HG03135 (cell line): ENCODE measurements at regions not wholly inside any gene's neighbourhood (a gene's known extent, or its start where the extent isn't known, plus 50 kb on each side); places are given as distances from the start of the nearest gene placed in this dataset.

Experiments
- ATAC-seq: cut with Tn5 transposase; IDR thresholded peaks from one replicate; pipeline ENCODE4 v1.9.1; 2021; ENCODE audit warnings: mild to moderate bottlenecking, moderate library complexity; ENCODE audit not compliant: unreplicated experiment

- ATAC-seq: no peak
These were observed 2187.6 kb upstream of the CELF4 start for GRCh38 chr18:39753178-39753577.

GRCh38 chr18:39752351-39752750 is 2186.8 kb upstream of the CELF4 start:
- ATAC-seq: no peak

- no peak for ATAC-seq
These were observed 2186.3 kb upstream of the CELF4 start for GRCh38 chr18:39751921-39752320.

- no peak for ATAC-seq
These were observed 2185.6 kb upstream of the CELF4 start for GRCh38 chr18:39751161-39751560.

- ATAC-seq: no peak
These were observed 2183.6 kb upstream of the CELF4 start for GRCh38 chr18:39749154-39749553.

GRCh38 chr18:39748727-39749126 is 2183.1 kb upstream of the CELF4 start:
- no peak for ATAC-seq

GRCh38 chr18:39746201-39746600 is 2180.6 kb upstream of the CELF4 start:
- no peak for ATAC-seq

- ATAC-seq: no peak
These were observed 2177.9 kb upstream of the CELF4 start for GRCh38 chr18:39743463-39743862.

- no peak for ATAC-seq
These were observed 2176.3 kb upstream of the CELF4 start for GRCh38 chr18:39741755-39742466.

GRCh38 chr18:39737869-39738268 is 2172.3 kb upstream of the CELF4 start:
- no peak for ATAC-seq

GRCh38 chr18:39732918-39733317 is 2167.3 kb upstream of the CELF4 start:
- no peak for ATAC-seq

- no peak for ATAC-seq
These were observed 2165.0 kb upstream of the CELF4 start for GRCh38 chr18:39730606-39731005.

GRCh38 chr18:39724652-39725051 is 2159.1 kb upstream of the CELF4 start:
- ATAC-seq: no peak

- no peak for ATAC-seq
These were observed 2156.1 kb upstream of the CELF4 start for GRCh38 chr18:39721712-39722111.

GRCh38 chr18:39713961-39714360 is 2148.4 kb upstream of the CELF4 start:
- ATAC-seq: no peak

GRCh38 chr18:39711701-39712100 is 2146.1 kb upstream of the CELF4 start:
- ATAC-seq: no peak

GRCh38 chr18:39705362-39705761 is 2139.8 kb upstream of the CELF4 start:
- ATAC-seq: no peak

GRCh38 chr18:39702888-39703287 is 2137.3 kb upstream of the CELF4 start:
- ATAC-seq: no peak

- no peak for ATAC-seq
These were observed 2136.2 kb upstream of the CELF4 start for GRCh38 chr18:39701839-39702238.

GRCh38 chr18:39701055-39701783 is 2135.6 kb upstream of the CELF4 start:
- no peak for ATAC-seq

- no peak for ATAC-seq
These were observed 2133.9 kb upstream of the CELF4 start for GRCh38 chr18:39699340-39699964.

GRCh38 chr18:39698436-39698835 is 2132.8 kb upstream of the CELF4 start:
- ATAC-seq: no peak
